Astrocyte of the hippocampus (primary cell): ENCODE measurements at regions not wholly inside any gene's neighbourhood (a gene's known extent, or its start where the extent isn't known, plus 50 kb on each side); places are given as distances from the start of the nearest gene placed in this dataset.
"Not testable (repeated sequence)": the region's sequence is repeated elsewhere in the genome, so short reads cannot be mapped to it uniquely, and the experiment has no call there.

ENCODE experiments used
- DNase-seq: peaks from one replicate; pipeline ENCODE4 v3.0.0; 2011; ENCODE audit warnings: low read depth, low spot score

GRCh38 chr10:22158426-22158825, 59.4 kb downstream of the EBLN1 start:
- DNase-seq: peak; percentile 5

GRCh38 chr10:22156750-22157149, 61.1 kb downstream of the EBLN1 start:
- DNase-seq: no peak

- DNase-seq: no peak
Measured at GRCh38 chr10:22152403-22152802, 65.4 kb downstream of the EBLN1 start.

- no peak for DNase-seq
Measured at GRCh38 chr10:22150842-22151241, 67.0 kb downstream of the EBLN1 start.

- no peak for DNase-seq
Measured at GRCh38 chr10:22148961-22149360, 68.9 kb downstream of the EBLN1 start.

GRCh38 chr10:22145873-22146272, 71.9 kb downstream of the EBLN1 start:
- not testable (repeated sequence) for DNase-seq

- DNase-seq: no peak
Measured at GRCh38 chr10:22137542-22137941, 80.3 kb downstream of the EBLN1 start.

GRCh38 chr10:22135591-22135990, 82.2 kb downstream of the EBLN1 start:
- DNase-seq: no peak

- DNase-seq: no peak
Measured at GRCh38 chr10:22133749-22134624, 83.8 kb downstream of the EBLN1 start.

- DNase-seq: not testable (repeated sequence)
Measured at GRCh38 chr10:22130824-22131223, 87.0 kb downstream of the EBLN1 start.

GRCh38 chr10:22129612-22130011, 88.2 kb downstream of the EBLN1 start:
- DNase-seq: not testable (repeated sequence)

GRCh38 chr10:22121181-22121580, 96.6 kb downstream of the EBLN1 start:
- DNase-seq: not testable (repeated sequence)

- not testable (repeated sequence) for DNase-seq
Measured at GRCh38 chr10:22120072-22120471, 97.7 kb downstream of the EBLN1 start.

- DNase-seq: not testable (repeated sequence)
Measured at GRCh38 chr10:22119575-22119974, 98.2 kb downstream of the EBLN1 start.

- DNase-seq: no peak
Measured at GRCh38 chr10:22111705-22112104, 106.1 kb downstream of the EBLN1 start.

- no peak for DNase-seq
Measured at GRCh38 chr10:22111260-22111659, 106.6 kb downstream of the EBLN1 start.

GRCh38 chr10:22110761-22111160, 107.1 kb downstream of the EBLN1 start:
- DNase-seq: no peak

- no peak for DNase-seq
Measured at GRCh38 chr10:22105270-22105669, 101.7 kb upstream of the DNAJC1 start.

- DNase-seq: no peak
Measured at GRCh38 chr10:22103701-22104470, 100.4 kb upstream of the DNAJC1 start.

GRCh38 chr10:22097696-22098095, 94.2 kb upstream of the DNAJC1 start:
- no peak for DNase-seq

- DNase-seq: not testable (repeated sequence)
Measured at GRCh38 chr10:22091260-22091659, 87.7 kb upstream of the DNAJC1 start.

GRCh38 chr10:22087402-22087738, 83.8 kb upstream of the DNAJC1 start:
- DNase-seq: no peak
